Sigmoid colon (tissue), 4 donors: ENCODE measurements at regions not wholly inside any gene's neighbourhood (a gene's known extent, or its start where the extent isn't known, plus 50 kb on each side); places are given as distances from the start of the nearest gene placed in this dataset.

Source experiments
- POLR2A ChIP-seq, 2 donors: fragments of 450-650 bp; IDR thresholded peaks; one replicate each; pipeline ENCODE4 v1.6.1; 2016; ENCODE audit warnings: antibody characterized with exemption in 2 of 2, mild to moderate bottlenecking in 2 of 2, moderate library complexity in 2 of 2
- POLR2AphosphoS5 ChIP-seq, 4 donors: sonication (generic); formaldehyde crosslinking; IDR thresholded peaks; one replicate each; pipeline ENCODE4 v1.6.1; 2017; ENCODE audit warnings: antibody characterized with exemption in 4 of 4
- TF ChIP-seq, protein P1 (sequence below), 4 experiments: fragments of 450-650 bp in 3 of 4; fragments of 200-600 bp in 1 of 4; IDR thresholded peaks; one replicate each; pipeline ENCODE4 v1.5.1; 2016 to 2019; ENCODE audit warnings: antibody characterized with exemption in 4 of 4, mild to moderate bottlenecking in 3 of 4, moderate library complexity in 2 of 4

DNA sequence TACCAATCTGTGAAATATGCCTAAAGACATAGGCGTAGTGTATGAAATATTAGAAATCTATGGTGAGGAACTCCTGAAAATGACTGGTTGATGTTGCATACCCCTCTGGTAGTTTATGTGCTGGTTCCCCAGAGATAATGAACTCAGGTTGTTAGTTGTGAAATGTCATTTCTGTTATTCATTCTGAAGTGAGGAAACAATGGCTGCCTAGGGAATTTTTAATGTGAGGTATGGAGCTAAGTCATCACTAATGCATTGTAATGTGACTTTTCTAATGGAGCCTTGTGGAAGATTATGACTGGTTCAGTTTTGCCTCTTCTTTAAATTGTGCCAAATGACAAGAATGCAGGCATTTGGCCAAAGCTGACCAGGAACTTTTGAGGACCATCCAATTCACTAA is 61.6 kb upstream of the RAB27B start:
- TF ChIP-seq, protein P1, sequence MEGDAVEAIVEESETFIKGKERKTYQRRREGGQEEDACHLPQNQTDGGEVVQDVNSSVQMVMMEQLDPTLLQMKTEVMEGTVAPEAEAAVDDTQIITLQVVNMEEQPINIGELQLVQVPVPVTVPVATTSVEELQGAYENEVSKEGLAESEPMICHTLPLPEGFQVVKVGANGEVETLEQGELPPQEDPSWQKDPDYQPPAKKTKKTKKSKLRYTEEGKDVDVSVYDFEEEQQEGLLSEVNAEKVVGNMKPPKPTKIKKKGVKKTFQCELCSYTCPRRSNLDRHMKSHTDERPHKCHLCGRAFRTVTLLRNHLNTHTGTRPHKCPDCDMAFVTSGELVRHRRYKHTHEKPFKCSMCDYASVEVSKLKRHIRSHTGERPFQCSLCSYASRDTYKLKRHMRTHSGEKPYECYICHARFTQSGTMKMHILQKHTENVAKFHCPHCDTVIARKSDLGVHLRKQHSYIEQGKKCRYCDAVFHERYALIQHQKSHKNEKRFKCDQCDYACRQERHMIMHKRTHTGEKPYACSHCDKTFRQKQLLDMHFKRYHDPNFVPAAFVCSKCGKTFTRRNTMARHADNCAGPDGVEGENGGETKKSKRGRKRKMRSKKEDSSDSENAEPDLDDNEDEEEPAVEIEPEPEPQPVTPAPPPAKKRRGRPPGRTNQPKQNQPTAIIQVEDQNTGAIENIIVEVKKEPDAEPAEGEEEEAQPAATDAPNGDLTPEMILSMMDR (IDR thresholded peaks at IDR 0.05), result no peak
- TF ChIP-seq POLR2AphosphoS5 (IDR thresholded peaks at IDR 0.05) (no peak), POLR2A (IDR thresholded peaks at IDR 0.05) (no peak)
